B cell (primary cell): ENCODE measurements at regions not wholly inside any gene's neighbourhood (a gene's known extent, or its start where the extent isn't known, plus 50 kb on each side); places are given as distances from the start of the nearest gene placed in this dataset.

ENCODE experiments used
- EZH2 ChIP-seq: IDR thresholded peaks from 2 replicates; pipeline ENCODE4 v1.6.1; 2012; ENCODE audit warnings: borderline replicate concordance, low read depth, mild to moderate bottlenecking, moderate library complexity, low read length; ENCODE audit not compliant: insufficient read depth, poor library complexity, severe bottlenecking
- TF ChIP-seq, protein P1 (sequence below): fragments of 200-600 bp; IDR thresholded peaks from one replicate; pipeline ENCODE4 v1.8.0; 2022; ENCODE audit warnings: antibody characterized with exemption, mild to moderate bottlenecking

DNA sequence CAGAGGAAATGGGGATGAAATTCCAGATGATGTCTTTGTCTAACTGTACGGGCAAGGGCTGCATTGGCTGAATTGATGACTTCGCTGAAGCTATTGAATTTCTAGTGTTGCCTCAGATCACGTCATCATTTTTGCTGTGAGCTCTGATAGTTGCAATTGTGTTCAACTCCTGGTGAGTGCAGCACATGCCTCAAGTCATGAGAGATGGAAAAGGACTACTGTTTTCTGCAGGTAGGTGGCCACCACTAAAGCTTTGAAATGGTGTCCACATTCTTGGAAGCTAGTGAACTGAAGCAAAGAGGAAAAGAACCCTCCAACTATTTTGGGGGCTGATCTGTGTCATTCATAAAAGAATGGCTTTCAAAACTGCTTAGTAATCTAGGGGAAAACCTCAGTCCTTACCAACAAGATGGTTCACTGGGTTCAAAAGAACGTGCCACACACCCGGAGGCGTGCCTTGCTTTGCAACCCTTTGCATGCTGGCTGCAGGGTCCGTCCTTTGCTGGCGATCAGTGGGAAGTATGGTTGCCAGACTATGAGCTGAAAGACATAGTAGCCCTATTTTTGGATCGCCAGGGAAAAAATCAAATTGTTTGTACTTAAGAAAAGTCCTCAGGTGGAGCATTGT is 88.1 kb upstream of the STOX2 start:
- TF ChIP-seq, protein P1, sequence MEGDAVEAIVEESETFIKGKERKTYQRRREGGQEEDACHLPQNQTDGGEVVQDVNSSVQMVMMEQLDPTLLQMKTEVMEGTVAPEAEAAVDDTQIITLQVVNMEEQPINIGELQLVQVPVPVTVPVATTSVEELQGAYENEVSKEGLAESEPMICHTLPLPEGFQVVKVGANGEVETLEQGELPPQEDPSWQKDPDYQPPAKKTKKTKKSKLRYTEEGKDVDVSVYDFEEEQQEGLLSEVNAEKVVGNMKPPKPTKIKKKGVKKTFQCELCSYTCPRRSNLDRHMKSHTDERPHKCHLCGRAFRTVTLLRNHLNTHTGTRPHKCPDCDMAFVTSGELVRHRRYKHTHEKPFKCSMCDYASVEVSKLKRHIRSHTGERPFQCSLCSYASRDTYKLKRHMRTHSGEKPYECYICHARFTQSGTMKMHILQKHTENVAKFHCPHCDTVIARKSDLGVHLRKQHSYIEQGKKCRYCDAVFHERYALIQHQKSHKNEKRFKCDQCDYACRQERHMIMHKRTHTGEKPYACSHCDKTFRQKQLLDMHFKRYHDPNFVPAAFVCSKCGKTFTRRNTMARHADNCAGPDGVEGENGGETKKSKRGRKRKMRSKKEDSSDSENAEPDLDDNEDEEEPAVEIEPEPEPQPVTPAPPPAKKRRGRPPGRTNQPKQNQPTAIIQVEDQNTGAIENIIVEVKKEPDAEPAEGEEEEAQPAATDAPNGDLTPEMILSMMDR, result no peak
- no peak for TF ChIP-seq EZH2
